Upper lobe of left lung (tissue), 4 donors: ENCODE measurements at regions not wholly inside any gene's neighbourhood (a gene's known extent, or its start where the extent isn't known, plus 50 kb on each side); places are given as distances from the start of the nearest gene placed in this dataset.

Source experiments
- CTCF ChIP-seq, 6 experiments: fragments of 450-650 bp in 4 of 6; fragments of 200-600 bp in 2 of 6; sonication (generic) in 2 of 6; IDR thresholded peaks; one replicate each; pipeline ENCODE4 v1.5.1; 2016 to 2019; ENCODE audit warnings: antibody characterized with exemption in 6 of 6
- POLR2AphosphoS5 ChIP-seq, 2 donors: sonication (generic); formaldehyde crosslinking; IDR thresholded peaks; one replicate each; pipeline ENCODE4 v1.5.1; 2017; ENCODE audit warnings: antibody characterized with exemption in 2 of 2

- no peak for TF ChIP-seq CTCF (IDR thresholded peaks at IDR 0.05)
- no peak for TF ChIP-seq POLR2AphosphoS5 (IDR thresholded peaks at IDR 0.05)
Measured at GRCh38 chr10:42979181-42979580, 97.7 kb upstream of the RET start.
